ENCODE measurements at regions not wholly inside any gene's neighbourhood (a gene's known extent, or its start where the extent isn't known, plus 50 kb on each side); places are given as distances from the start of the nearest gene placed in this dataset.

- no peaks in the 10 kb centered on the region for H3K4me1 ChIP-seq (ENCODE audit: control insufficient read depth in 2 of 2, insufficient read depth in 2 of 2, low read length in 2 of 2)
- DNase-seq, result no peak
- Mint-ChIP-seq H3K27ac (no peak overlapping the region), H3K4me1 (no peaks in the 10 kb centered on the region), H3K27me3 (no peaks in the 10 kb centered on the region), H3K9me3 (ENCODE audit: insufficient read depth) (no peaks in the 10 kb centered on the region), H3K4me3 (no peak overlapping the region)
- POLR2A ChIA-PET, result no interaction called here
- peaks cover 0 to 4% (median 0%) of the 10 kb centered on the region in 4 experiments for H3K27me3 ChIP-seq (replicated peaks in 1 of 4; ENCODE audit: control extremely low read depth in 1 of 4, control insufficient read depth in 3 of 4, insufficient read depth in 4 of 4, low read length in 3 of 4)
- 100% methylated on average over 1 of the region's 2 CpGs for WGBS (ENCODE audit: insufficient coverage)
- H3K27ac ChIP-seq (ENCODE audit: low read length in 2 of 2), result no peak overlapping the region
- no peak for ATAC-seq (ENCODE audit: low read depth)
- no peak overlapping the region for H2AFZ ChIP-seq (ENCODE audit: insufficient read depth, low read depth, low read length, poor library complexity, severe bottlenecking)
- no peaks in the 10 kb centered on the region for H3K36me3 ChIP-seq (replicated peaks in 1 of 2; ENCODE audit: control extremely low read depth in 1 of 2, control insufficient read depth in 1 of 2, extremely low read depth in 1 of 2, insufficient read depth in 2 of 2, low read length in 1 of 2)
- H3K4me3 ChIP-seq (ENCODE audit: control extremely low read depth in 1 of 5, extremely low read depth in 1 of 5, insufficient read depth in 1 of 5, low read depth in 2 of 5, low read length in 4 of 5), result no peak overlapping the region
- H3K9me3 ChIP-seq (ENCODE audit: control extremely low read depth in 1 of 3, control insufficient read depth in 2 of 3, insufficient read depth in 1 of 3, low read length in 2 of 3), result no peaks in the 10 kb centered on the region
- no peaks in the 10 kb centered on the region for H3K79me2 ChIP-seq (ENCODE audit: control insufficient read depth, insufficient read depth, low read length)
- TF ChIP-seq CTCF (IDR thresholded peaks at IDR 0.05) (no peak), EZH2 (IDR thresholded peaks at IDR 0.05; ENCODE audit: borderline replicate concordance, insufficient read depth, low read depth, low read length, poor library complexity, severe bottlenecking) (no peak)
- intact Hi-C loops (cut with micrococcal nuclease), result no loop called here
- no peak overlapping the region for H3K9ac ChIP-seq (ENCODE audit: low read length)
- CTCF ChIA-PET, result no interaction called here
- H4K20me1 ChIP-seq (ENCODE audit: control insufficient read depth, insufficient read depth, low read length, poor library complexity, severe bottlenecking), result no peaks in the 10 kb centered on the region
- H3K4me2 ChIP-seq (replicated peaks; ENCODE audit: low read depth, low read length, poor library complexity, severe bottlenecking), result no peak overlapping the region
Observed at GRCh38 chr4:89403826-89404225, 96.2 kb upstream of the GPRIN3 start.

GRCh38 chr4:89400287-89401035 lies 92.9 kb upstream of the GPRIN3 start:
- H3K9me3 Mint-ChIP-seq (ENCODE audit: insufficient read depth), result no peaks in the 10 kb centered on the region
- no peaks in the 10 kb centered on the region for H3K4me1 ChIP-seq (ENCODE audit: control insufficient read depth in 2 of 2, insufficient read depth in 2 of 2, low read length in 2 of 2)
- no peak overlapping the region for H3K4me3 Mint-ChIP-seq
- H2AFZ ChIP-seq (ENCODE audit: insufficient read depth, low read depth, low read length, poor library complexity, severe bottlenecking), result no peak overlapping the region
- no peaks in the 10 kb centered on the region for H4K20me1 ChIP-seq (ENCODE audit: control insufficient read depth, insufficient read depth, low read length, poor library complexity, severe bottlenecking)
- no peak overlapping the region for H3K9ac ChIP-seq (ENCODE audit: low read length)
- 60% methylated on average over 1 of the region's 7 CpGs for WGBS (ENCODE audit: insufficient coverage)
- H3K4me3 ChIP-seq (ENCODE audit: control extremely low read depth in 1 of 5, extremely low read depth in 1 of 5, insufficient read depth in 1 of 5, low read depth in 2 of 5, low read length in 4 of 5), result no peak overlapping the region
- no peak for ATAC-seq (ENCODE audit: low read depth)
- ChIA-PET POLR2A (no interaction called here), CTCF (no interaction called here)
- no peak overlapping the region for H3K27ac Mint-ChIP-seq
- H3K4me2 ChIP-seq (replicated peaks; ENCODE audit: low read depth, low read length, poor library complexity, severe bottlenecking), result no peak overlapping the region
- H3K27me3 Mint-ChIP-seq, result no peaks in the 10 kb centered on the region
- H3K27ac ChIP-seq (ENCODE audit: low read length in 2 of 2), result no peak overlapping the region
- no peak for DNase-seq
- no peaks in the 10 kb centered on the region for H3K79me2 ChIP-seq (ENCODE audit: control insufficient read depth, insufficient read depth, low read length)
- no peaks in the 10 kb centered on the region for H3K36me3 ChIP-seq (replicated peaks in 1 of 2; ENCODE audit: control extremely low read depth in 1 of 2, control insufficient read depth in 1 of 2, extremely low read depth in 1 of 2, insufficient read depth in 2 of 2, low read length in 1 of 2)
- H3K9me3 ChIP-seq (ENCODE audit: control extremely low read depth in 1 of 3, control insufficient read depth in 2 of 3, insufficient read depth in 1 of 3, low read length in 2 of 3), result no peaks in the 10 kb centered on the region
- H3K4me1 Mint-ChIP-seq, result no peaks in the 10 kb centered on the region
- H3K27me3 ChIP-seq (replicated peaks in 1 of 4; ENCODE audit: control extremely low read depth in 1 of 4, control insufficient read depth in 3 of 4, insufficient read depth in 4 of 4, low read length in 3 of 4), result peaks cover 0 to 6% (median 4%) of the 10 kb centered on the region in 4 experiments
- TF ChIP-seq CTCF (IDR thresholded peaks at IDR 0.05) (no peak), EZH2 (IDR thresholded peaks at IDR 0.05; ENCODE audit: borderline replicate concordance, insufficient read depth, low read depth, low read length, poor library complexity, severe bottlenecking) (no peak)
- intact Hi-C loops (cut with micrococcal nuclease), result no loop called here
